Keratinocyte (primary cell): ENCODE measurements at regions not wholly inside any gene's neighbourhood (a gene's known extent, or its start where the extent isn't known, plus 50 kb on each side); places are given as distances from the start of the nearest gene placed in this dataset.

Experiments
- DNase-seq: peaks from one replicate; pipeline ENCODE4 v3.0.0-alpha.2; 2011; ENCODE audit warnings: low read depth, missing footprints, low spot score
- FAIRE-seq: peaks from 2 replicates; lab custom pipeline; 2011; peaks lifted over from hg19 to GRCh38; lab: Jason Lieb, UNC
- H2AFZ ChIP-seq: 2 replicates; pipeline ENCODE4 v1.6.0; 2012; ENCODE audit warnings: low read length, control low read depth, inconsistent platforms; ENCODE audit not compliant: control insufficient read depth
- H3K27ac ChIP-seq: 2 replicates; pipeline ENCODE4 v1.5.1; 2011; ENCODE audit warnings: low read length; ENCODE audit not compliant: control insufficient read depth, insufficient read depth
- H3K27me3 ChIP-seq: 3 replicates; pipeline ENCODE4 v1.6.0; 2011; ENCODE audit warnings: low read length; ENCODE audit not compliant: control insufficient read depth, insufficient read depth; ENCODE audit errors: extremely low read depth
- H3K36me3 ChIP-seq, 2 experiments: 2 replicates in 1 of 2; 3 replicates in 1 of 2; pipeline ENCODE4 v1.5.1; 2011; ENCODE audit warnings: low read length in 2 of 2, mild to moderate bottlenecking in 1 of 2; ENCODE audit not compliant: control insufficient read depth in 2 of 2, insufficient read depth in 2 of 2; ENCODE audit errors: extremely low read depth in 1 of 2
- H3K4me1 ChIP-seq: 3 replicates; pipeline ENCODE4 v1.5.1; 2011; ENCODE audit warnings: low read length; ENCODE audit not compliant: control insufficient read depth, insufficient read depth; ENCODE audit errors: extremely low read depth
- H3K4me2 ChIP-seq: 3 replicates; pipeline ENCODE4 v1.6.0; 2011; ENCODE audit warnings: low read depth, low read length; ENCODE audit not compliant: control insufficient read depth, insufficient read depth; ENCODE audit errors: extremely low read depth
- H3K4me3 ChIP-seq, 3 experiments: fragments of 200-600 bp in 1 of 3; sonication (generic) in 1 of 3; 2 replicates in 2 of 3; 3 replicates in 1 of 3; pipeline ENCODE4 v1.5.1; 2011 to 2016; ENCODE audit warnings: low read length in 3 of 3, mild to moderate bottlenecking in 3 of 3, control low read depth in 2 of 3, inconsistent platforms in 1 of 3, low read depth in 1 of 3, mixed read lengths in 1 of 3, mixed run types in 1 of 3, moderate library complexity in 1 of 3; ENCODE audit not compliant: control insufficient read depth in 2 of 3, insufficient read depth in 2 of 3; ENCODE audit errors: extremely low read depth in 1 of 3
- H3K79me2 ChIP-seq: 2 replicates; pipeline ENCODE4 v1.6.0; 2012; ENCODE audit warnings: low read length; ENCODE audit not compliant: control insufficient read depth, insufficient read depth
- H3K9ac ChIP-seq: 3 replicates; pipeline ENCODE4 v1.6.0; 2011; ENCODE audit warnings: low read length; ENCODE audit not compliant: control insufficient read depth, insufficient read depth; ENCODE audit errors: extremely low read depth
- H3K9me1 ChIP-seq: 3 replicates; pipeline ENCODE4 v1.6.0; 2011; ENCODE audit warnings: low read length; ENCODE audit not compliant: control insufficient read depth, insufficient read depth; ENCODE audit errors: extremely low read depth
- H3K9me3 ChIP-seq: 2 replicates; pipeline ENCODE4 v1.5.1; 2012; ENCODE audit warnings: low read depth, low read length; ENCODE audit not compliant: control insufficient read depth
- H4K20me1 ChIP-seq: 3 replicates; pipeline ENCODE4 v1.6.0; 2011; ENCODE audit warnings: low read length; ENCODE audit not compliant: control insufficient read depth, insufficient read depth; ENCODE audit errors: extremely low read depth
- EZH2 ChIP-seq: IDR thresholded peaks from one replicate; pipeline ENCODE4 v1.6.1; 2012; ENCODE audit warnings: inconsistent platforms, mild to moderate bottlenecking, low read length, moderate library complexity
- dilution Hi-C: fragments of 300-500 bp; cut with MboI; formaldehyde crosslinking; loops from one replicate; pipeline ENCODE4 v1.7.0; 2020; ENCODE audit warnings: low sequenced_read_pairs; ENCODE audit not compliant: extremely low pct_ligation_motif_present
- TF ChIP-seq, protein P1 (sequence below), 3 experiments: IDR thresholded peaks in 1 of 3; conservative IDR thresholded peaks in 1 of 3; optimal IDR thresholded peaks in 1 of 3; 2 replicates in 2 of 3; 3 replicates in 1 of 3; pipeline versions ENCODE3 to v1.5.1; 2011; ENCODE audit warnings: low read length in 3 of 3, mild to moderate bottlenecking in 3 of 3, moderate library complexity in 2 of 3, control low read depth in 1 of 3, inconsistent platforms in 1 of 3; ENCODE audit not compliant: insufficient read depth in 2 of 3; ENCODE audit errors: extremely low read depth in 1 of 3

DNA sequence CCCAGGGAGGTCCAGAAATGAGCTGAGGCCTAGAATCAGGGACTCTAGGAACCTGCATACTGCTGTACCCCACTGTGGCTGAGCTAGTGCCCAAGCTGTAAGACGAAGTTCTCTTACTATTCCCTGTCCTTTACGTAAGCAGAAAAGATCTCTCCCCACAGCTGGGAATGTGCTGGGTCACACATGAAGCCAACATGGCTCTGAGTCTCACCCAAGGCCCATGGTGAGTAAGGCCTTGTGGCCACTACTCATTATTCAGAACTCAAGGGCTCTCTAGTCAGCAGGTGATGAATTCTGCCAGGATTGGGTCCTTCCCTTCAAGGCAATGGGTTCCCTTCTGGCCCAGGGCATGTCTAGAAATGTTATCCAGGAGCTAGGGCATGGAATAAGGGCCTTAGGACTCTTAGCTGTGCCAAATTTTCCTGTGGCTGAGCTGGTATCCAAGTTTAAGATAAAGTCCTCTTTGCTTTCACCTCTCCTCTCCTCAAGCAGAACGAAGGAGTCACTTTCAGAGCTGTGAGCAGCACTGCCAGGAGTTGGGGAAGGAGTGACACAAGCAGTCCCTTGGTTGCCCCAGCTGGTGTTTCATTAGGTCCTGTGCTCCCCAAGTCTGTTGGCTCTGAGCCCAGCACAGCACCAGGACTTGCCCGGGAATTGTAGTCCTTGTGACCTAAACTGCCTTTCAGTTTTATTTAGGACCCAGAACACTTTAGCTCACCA, 707.6 kb downstream of the SLC4A3 start:
- Histone ChIP-seq H3K4me3 (no peak overlapping the region), H3K9me3 (no peaks in the 10 kb centered on the region), H2AFZ (no peak overlapping the region), H3K4me2 (no peak overlapping the region), H4K20me1 (no peaks in the 10 kb centered on the region), H3K27ac (no peak overlapping the region), H3K9ac (no peak overlapping the region), H3K9me1 (no peaks in the 10 kb centered on the region), H3K36me3 (no peaks in the 10 kb centered on the region), H3K4me1 (peaks cover 12% of the 10 kb centered on the region), H3K79me2 (no peaks in the 10 kb centered on the region), H3K27me3 (no peaks in the 10 kb centered on the region)
- FAIRE-seq (peak; percentile 9), DNase-seq (no peak)
- TF ChIP-seq, protein P1, sequence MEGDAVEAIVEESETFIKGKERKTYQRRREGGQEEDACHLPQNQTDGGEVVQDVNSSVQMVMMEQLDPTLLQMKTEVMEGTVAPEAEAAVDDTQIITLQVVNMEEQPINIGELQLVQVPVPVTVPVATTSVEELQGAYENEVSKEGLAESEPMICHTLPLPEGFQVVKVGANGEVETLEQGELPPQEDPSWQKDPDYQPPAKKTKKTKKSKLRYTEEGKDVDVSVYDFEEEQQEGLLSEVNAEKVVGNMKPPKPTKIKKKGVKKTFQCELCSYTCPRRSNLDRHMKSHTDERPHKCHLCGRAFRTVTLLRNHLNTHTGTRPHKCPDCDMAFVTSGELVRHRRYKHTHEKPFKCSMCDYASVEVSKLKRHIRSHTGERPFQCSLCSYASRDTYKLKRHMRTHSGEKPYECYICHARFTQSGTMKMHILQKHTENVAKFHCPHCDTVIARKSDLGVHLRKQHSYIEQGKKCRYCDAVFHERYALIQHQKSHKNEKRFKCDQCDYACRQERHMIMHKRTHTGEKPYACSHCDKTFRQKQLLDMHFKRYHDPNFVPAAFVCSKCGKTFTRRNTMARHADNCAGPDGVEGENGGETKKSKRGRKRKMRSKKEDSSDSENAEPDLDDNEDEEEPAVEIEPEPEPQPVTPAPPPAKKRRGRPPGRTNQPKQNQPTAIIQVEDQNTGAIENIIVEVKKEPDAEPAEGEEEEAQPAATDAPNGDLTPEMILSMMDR (optimal IDR thresholded peaks at IDR 0.05 in 1 of 3, IDR thresholded peaks at IDR 0.05 in 1 of 3, conservative IDR thresholded peaks at IDR 0.05 in 1 of 3; ENCODE audit: extremely low read depth in 1 of 3, insufficient read depth in 2 of 3, low read length in 3 of 3), result no peak
- no peak for TF ChIP-seq EZH2
- dilution Hi-C loops, result no loop called here

DNA sequence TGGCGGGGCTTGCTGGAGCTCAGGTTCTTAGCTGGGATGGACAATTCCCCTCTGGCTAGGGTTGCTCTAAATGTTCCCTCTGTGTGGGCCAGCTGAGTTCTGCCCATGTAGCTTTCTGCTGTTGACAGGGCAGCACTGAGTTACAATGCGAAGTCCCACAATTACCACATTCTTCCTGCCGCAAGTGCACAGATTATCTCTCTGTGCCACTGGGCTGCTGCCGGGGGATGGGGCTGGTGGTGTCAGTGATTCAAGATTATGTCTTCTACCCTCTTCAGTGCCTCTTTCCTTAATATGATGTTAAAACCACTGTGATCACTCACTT, 708.1 kb downstream of the SLC4A3 start:
- H3K27ac ChIP-seq, result no peak overlapping the region
- H3K9ac ChIP-seq, result no peak overlapping the region
- H4K20me1 ChIP-seq, result no peaks in the 10 kb centered on the region
- no peak overlapping the region for H3K4me3 ChIP-seq
- peaks cover 12% of the 10 kb centered on the region for H3K4me1 ChIP-seq
- H3K36me3 ChIP-seq, result no peaks in the 10 kb centered on the region
- H3K4me2 ChIP-seq, result no peak overlapping the region
- no peaks in the 10 kb centered on the region for H3K9me1 ChIP-seq
- H3K79me2 ChIP-seq, result no peaks in the 10 kb centered on the region
- TF ChIP-seq, protein P1 (optimal IDR thresholded peaks at IDR 0.05 in 1 of 3, IDR thresholded peaks at IDR 0.05 in 1 of 3, conservative IDR thresholded peaks at IDR 0.05 in 1 of 3; ENCODE audit: extremely low read depth in 1 of 3, insufficient read depth in 2 of 3, low read length in 3 of 3), result no peak
- TF ChIP-seq EZH2, result no peak
- no peaks in the 10 kb centered on the region for H3K9me3 ChIP-seq
- no peaks in the 10 kb centered on the region for H3K27me3 ChIP-seq
- dilution Hi-C loops, result no loop called here
- H2AFZ ChIP-seq, result no peak overlapping the region
- FAIRE-seq (no peak), DNase-seq (no peak)
